ENCODE measurements at regions not wholly inside any gene's neighbourhood (a gene's known extent, or its start where the extent isn't known, plus 50 kb on each side); places are given as distances from the start of the nearest gene placed in this dataset.

GRCh38 chr13:22090106-22090505, 419.2 kb downstream of the FGF9 start:
- TF ChIP-seq CTCF (IDR thresholded peaks at IDR 0.05) (no peak), POLR2A (IDR thresholded peaks at IDR 0.05) (no peak)
